HG03139 (cell line): ENCODE measurements at regions not wholly inside any gene's neighbourhood (a gene's known extent, or its start where the extent isn't known, plus 50 kb on each side); places are given as distances from the start of the nearest gene placed in this dataset.

Experiments
- ATAC-seq: cut with Tn5 transposase; IDR thresholded peaks from one replicate; pipeline ENCODE4 v1.9.1; 2021; ENCODE audit not compliant: unreplicated experiment

- no peak for ATAC-seq
Observed at GRCh38 chr13:80040196-80040980, 300.5 kb downstream of the SPRY2 start.

- ATAC-seq = peak; percentile 74
Observed at GRCh38 chr13:80039000-80039399, 301.9 kb downstream of the SPRY2 start.

DNA sequence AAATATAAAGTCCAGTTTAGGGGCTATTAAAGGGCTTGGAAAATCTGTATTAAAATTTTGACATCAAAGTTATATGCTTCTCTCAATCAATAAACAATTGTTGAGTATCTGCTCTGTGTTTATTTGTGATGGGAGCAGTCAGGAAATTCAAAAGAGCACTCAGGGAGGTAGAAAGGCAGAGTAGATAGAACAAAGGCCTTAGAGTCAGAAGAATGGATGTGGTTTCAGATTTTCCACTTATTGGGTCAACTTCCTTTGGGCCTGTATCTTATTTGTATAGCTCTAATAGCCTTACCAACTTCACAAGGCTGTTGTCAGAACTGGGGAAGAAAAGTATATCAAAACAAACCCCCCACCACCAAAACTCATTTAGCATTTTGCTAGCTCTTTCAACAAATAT lies 302.6 kb downstream of the SPRY2 start:
- no peak for ATAC-seq

DNA sequence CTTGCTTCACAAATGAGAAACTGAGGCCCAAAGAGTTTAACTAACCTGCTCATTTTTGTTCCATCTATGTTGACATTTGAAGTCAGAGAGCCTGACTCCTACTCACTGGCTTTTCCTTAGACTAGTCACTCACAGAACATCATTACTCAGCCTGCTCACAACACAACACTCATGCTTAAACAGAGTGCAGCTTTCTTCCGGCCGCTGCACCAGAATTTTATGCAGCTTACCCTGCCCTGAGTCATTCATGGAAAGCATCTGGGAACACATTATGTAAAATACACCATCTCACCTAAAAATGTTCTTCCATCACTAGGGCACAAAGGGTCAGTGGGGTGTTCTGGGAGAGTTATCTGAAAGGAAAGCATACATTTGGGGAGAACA lies 303.4 kb downstream of the SPRY2 start:
- peak; percentile 40 for ATAC-seq

DNA sequence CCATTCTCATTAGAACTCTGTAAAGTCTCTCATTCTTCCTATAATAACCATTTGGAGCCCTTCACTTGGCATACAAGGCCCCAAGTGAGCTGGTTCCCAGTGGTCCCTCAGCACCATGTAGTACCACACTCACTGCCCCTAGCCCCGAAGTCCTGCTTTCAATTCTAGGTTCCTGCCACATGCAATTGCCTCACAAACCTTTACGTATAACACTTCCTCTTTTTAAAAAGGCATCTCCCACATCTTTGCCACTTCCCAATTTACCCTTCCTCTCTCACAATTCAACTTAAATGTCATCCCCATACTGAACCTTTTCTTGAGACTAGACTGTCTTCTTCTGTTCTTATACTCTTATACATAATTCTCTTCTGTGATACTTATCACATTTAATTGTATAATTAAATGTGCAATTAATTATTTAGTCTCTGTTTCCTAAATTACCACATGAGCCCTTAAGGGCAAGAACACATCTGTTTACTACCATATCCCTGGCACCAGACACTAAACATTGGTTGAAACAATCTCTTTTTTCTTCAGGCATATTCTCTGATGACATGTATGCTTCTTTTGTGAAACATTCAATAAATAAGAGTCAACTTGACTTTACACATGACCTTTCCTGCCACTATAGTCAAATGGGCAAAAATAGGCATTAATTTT lies 304.0 kb downstream of the SPRY2 start:
- ATAC-seq = peak; percentile 39

- no peak for ATAC-seq
Observed at GRCh38 chr13:80035096-80035495, 305.8 kb downstream of the SPRY2 start.

GRCh38 chr13:80033951-80034350 lies 307.0 kb downstream of the SPRY2 start:
- no peak for ATAC-seq

DNA sequence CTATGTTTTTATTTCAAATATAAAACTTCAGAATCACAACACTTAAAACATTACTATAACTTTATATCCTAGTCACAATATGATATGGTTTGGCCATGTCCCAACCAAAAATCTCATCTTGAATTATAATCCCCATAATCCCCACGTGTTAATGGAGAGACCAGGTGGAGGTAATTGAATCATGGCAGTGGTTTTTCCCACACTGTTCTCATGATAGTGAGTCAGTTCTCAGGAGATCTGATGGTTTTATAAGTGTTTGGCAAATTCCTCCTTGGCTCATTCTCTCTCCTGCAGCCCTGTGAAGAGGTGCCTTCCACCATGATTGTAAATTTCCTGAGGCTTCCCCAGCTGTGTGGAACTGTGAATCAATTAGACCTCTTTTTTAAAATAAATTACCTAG lies 307.6 kb downstream of the SPRY2 start:
- no peak for ATAC-seq

GRCh38 chr13:80030491-80030890 lies 310.4 kb downstream of the SPRY2 start:
- ATAC-seq = no peak

GRCh38 chr13:80029170-80029569 lies 311.8 kb downstream of the SPRY2 start:
- ATAC-seq = no peak

- ATAC-seq = no peak
Observed at GRCh38 chr13:80022146-80022545, 318.8 kb downstream of the SPRY2 start.

GRCh38 chr13:80012251-80012650 lies 328.7 kb downstream of the SPRY2 start:
- no peak for ATAC-seq

GRCh38 chr13:80011448-80012212 lies 329.3 kb downstream of the SPRY2 start:
- ATAC-seq = no peak

DNA sequence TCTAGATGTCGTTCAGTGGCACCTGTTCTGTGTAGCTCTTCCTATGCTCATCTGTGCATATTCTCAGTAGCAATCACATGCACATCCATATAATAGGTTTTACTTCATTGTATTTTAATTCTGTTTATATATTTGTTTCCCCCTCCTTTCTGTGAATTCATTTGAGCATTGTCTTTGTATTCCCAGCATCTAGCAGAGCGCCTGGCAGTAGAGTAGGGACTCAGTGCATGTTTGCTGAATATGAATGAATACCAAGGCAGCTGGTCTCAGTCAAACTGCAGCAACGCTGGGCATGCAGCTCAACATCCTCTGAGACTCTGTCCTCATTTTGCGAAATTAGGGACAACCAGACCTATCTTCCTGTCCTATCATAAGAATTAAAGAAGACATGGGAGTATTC lies 330.1 kb downstream of the SPRY2 start:
- no peak for ATAC-seq

GRCh38 chr13:80010286-80010831 lies 330.6 kb downstream of the SPRY2 start:
- no peak for ATAC-seq

GRCh38 chr13:80009760-80010159 lies 331.2 kb downstream of the SPRY2 start:
- no peak for ATAC-seq

DNA sequence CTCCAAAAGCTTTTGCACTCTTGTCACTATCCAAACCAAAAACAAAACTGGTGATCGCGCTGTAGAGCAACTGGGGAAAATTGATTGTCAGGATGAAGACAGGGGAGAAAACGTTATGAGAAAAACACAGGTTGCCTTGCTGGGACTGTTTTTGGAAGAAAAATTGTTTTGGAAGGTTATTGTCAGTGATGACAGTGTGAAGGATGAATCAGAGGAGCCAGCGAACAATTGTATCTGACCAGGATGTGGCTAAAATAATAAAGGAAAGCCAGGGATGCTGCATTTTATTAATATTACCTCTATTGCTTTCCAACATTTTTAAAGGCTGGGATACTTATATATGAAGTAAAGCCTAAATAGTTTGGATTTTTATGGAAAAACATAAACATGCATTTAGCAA lies 334.0 kb downstream of the SPRY2 start:
- no peak for ATAC-seq

- no peak for ATAC-seq
Observed at GRCh38 chr13:80001510-80001842, 339.4 kb downstream of the SPRY2 start.

GRCh38 chr13:80000684-80001509 lies 340.0 kb downstream of the SPRY2 start:
- ATAC-seq = no peak

DNA sequence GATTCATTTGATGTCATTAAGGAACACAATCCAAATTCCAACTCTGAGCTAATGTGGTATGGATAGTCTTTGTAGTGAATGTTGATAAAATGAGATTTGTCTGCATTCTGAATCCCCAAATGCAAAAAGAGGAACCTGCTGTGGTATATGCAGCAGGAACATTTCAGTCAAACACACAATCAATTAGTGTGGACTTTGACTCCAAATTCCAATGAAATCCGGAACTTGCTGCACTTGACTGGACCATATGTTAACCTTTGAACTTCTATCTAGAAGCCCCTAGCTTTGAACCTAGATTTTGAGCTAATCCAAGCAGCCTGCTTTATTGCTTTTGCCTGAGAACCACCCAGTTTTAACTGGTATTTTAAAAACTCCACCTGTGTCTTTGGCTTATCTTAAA lies 341.3 kb downstream of the SPRY2 start:
- no peak for ATAC-seq

DNA sequence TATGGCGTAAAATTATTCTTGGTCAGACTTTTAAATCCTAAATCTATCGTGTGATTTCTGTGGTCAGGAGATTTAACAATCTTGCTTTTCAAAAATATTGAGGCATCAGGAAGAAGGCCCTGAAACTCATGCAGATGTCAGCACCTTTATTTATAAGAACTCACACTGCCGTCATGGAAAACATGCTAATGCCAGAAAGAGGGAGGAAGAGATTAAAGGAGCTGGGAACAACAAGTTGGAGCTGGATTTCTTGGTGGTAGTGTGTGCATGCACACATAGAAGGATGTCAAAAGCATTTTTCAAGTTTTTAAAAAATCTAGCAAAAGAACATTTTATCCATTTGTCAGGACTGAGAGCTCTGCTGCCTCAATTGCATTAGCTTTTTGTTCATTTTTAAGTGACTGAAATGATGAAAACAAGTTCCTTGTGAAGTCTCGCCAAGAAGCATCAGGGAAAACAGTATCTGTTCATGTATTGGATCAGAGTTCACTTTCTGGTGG lies 342.5 kb downstream of the SPRY2 start:
- ATAC-seq = no peak
